Erythroblast (primary cell): ENCODE measurements at regions not wholly inside any gene's neighbourhood (a gene's known extent, or its start where the extent isn't known, plus 50 kb on each side); places are given as distances from the start of the nearest gene placed in this dataset.
"Not testable (repeated sequence)": the region's sequence is repeated elsewhere in the genome, so short reads cannot be mapped to it uniquely, and the experiment has no call there.

Source experiments
- GATA1 ChIP-seq: IDR thresholded peaks from 2 replicates; pipeline ENCODE4 v1.6.1; 2011; ENCODE audit warnings: low read depth, mild to moderate bottlenecking, control low read depth, low read length, moderate library complexity
- POLR2A ChIP-seq: IDR thresholded peaks from 2 replicates; pipeline ENCODE4 v1.6.1; 2011; ENCODE audit warnings: mild to moderate bottlenecking, low read length

- TF ChIP-seq POLR2A, GATA1: not testable (repeated sequence)
Measured at GRCh38 chr7:66438703-66439405, 189.8 kb upstream of the KCTD7 start.
